Cardiac fibroblast (primary cell): ENCODE measurements at regions not wholly inside any gene's neighbourhood (a gene's known extent, or its start where the extent isn't known, plus 50 kb on each side); places are given as distances from the start of the nearest gene placed in this dataset.

Experiments
- DNase-seq, 2 donors: peaks; one replicate each; pipeline versions ENCODE4 v3.0.0 to v3.0.0-alpha.2; 2010; ENCODE audit warnings: low read depth in 2 of 2
- H3K4me3 ChIP-seq, 2 donors: replicated peaks in 1 of 2; 1 replicate in 1 of 2; 2 replicates in 1 of 2; pipeline ENCODE4 v1.5.1; 2011; ENCODE audit warnings: low read depth in 2 of 2, low read length in 2 of 2, mild to moderate bottlenecking in 2 of 2, moderate library complexity in 1 of 2
- CTCF ChIP-seq: IDR thresholded peaks from one replicate; pipeline ENCODE4 v1.5.1; 2011; ENCODE audit warnings: low read depth, mild to moderate bottlenecking, low read length, inconsistent platforms

GRCh38 chr1:47513393-47513792 lies 75.5 kb downstream of the FOXD2 start:
- TF ChIP-seq CTCF: no peak
- no peak for DNase-seq
- no peak overlapping the region for H3K4me3 ChIP-seq

- H3K4me3 ChIP-seq: no peak overlapping the region
- DNase-seq: no peak
- TF ChIP-seq CTCF: no peak
Measured at GRCh38 chr1:47514229-47514628, 76.4 kb downstream of the FOXD2 start.

- TF ChIP-seq CTCF: no peak
- no peak for DNase-seq
- H3K4me3 ChIP-seq: no peak overlapping the region
Measured at GRCh38 chr1:47515164-47515789, 77.4 kb downstream of the FOXD2 start.

GRCh38 chr1:47517946-47518345 lies 80.1 kb downstream of the FOXD2 start:
- TF ChIP-seq CTCF: no peak
- H3K4me3 ChIP-seq: no peak overlapping the region
- DNase-seq: no peak

GRCh38 chr1:47519491-47519890 lies 81.6 kb downstream of the FOXD2 start:
- DNase-seq: no peak
- TF ChIP-seq CTCF: no peak
- H3K4me3 ChIP-seq: no peak overlapping the region

GRCh38 chr1:47519971-47520370 lies 82.1 kb downstream of the FOXD2 start:
- TF ChIP-seq CTCF: no peak
- H3K4me3 ChIP-seq: no peak overlapping the region
- no peak for DNase-seq
